HepG2 (cell line): ENCODE measurements at regions not wholly inside any gene's neighbourhood (a gene's known extent, or its start where the extent isn't known, plus 50 kb on each side); places are given as distances from the start of the nearest gene placed in this dataset.

ENCODE experiments used
- ATAC-seq: fragments of 200-7000 bp; cut with Tn5 transposase; 3 replicates; pipeline ENCODE4 v1.9.1; 2020; ENCODE audit warnings: mild to moderate bottlenecking, moderate library complexity
- BruUV-seq: library from RNA; stranded (reverse); fragments of 400-500 nt; replicated peaks from 2 replicates; lab custom pipeline; 2021; lab: Mats Ljungman, UMichigan
- CTCF ChIA-PET: fragments of 300-600 bp; formaldehyde crosslinking; extraction: SDS; loops from one replicate; lab custom pipeline; 2021; ENCODE audit warnings: low total read pairs, inconsistent platforms, low intra/inter-chr PET ratio; lab: Yijun Ruan, JAX
- POLR2A ChIA-PET: fragments of 350-600 bp; sonication (Branson Sonifier 250); formaldehyde crosslinking; loops from one replicate; lab custom pipeline; 2020; ENCODE audit warnings: antibody characterized with exemption, inconsistent platforms; lab: Yijun Ruan, JAX
- DNase-seq: peaks from one replicate; pipeline ENCODE4 v3.0.0-alpha.2; 2015; ENCODE audit warnings: low spot score
- FAIRE-seq: peaks from 3 replicates; lab custom pipeline; 2011; peaks lifted over from hg19 to GRCh38; lab: Jason Lieb, UNC
- H2AFZ ChIP-seq: one replicate; pipeline ENCODE4 v1.6.1; 2011; ENCODE audit warnings: low read length, inconsistent platforms
- H3K27ac ChIP-seq: fragments of 300-600 bp; 3 replicates; pipeline ENCODE4 v1.8.0; 2011; ENCODE audit warnings: mixed run types, mild to moderate bottlenecking, mixed read lengths, low read length, inconsistent platforms; ENCODE audit not compliant: insufficient read depth; ENCODE audit errors: extremely low read length
- H3K27me3 ChIP-seq, 2 experiments: fragments of 200-600 bp in 1 of 2; 2 replicates in 1 of 2; 3 replicates in 1 of 2; pipeline versions ENCODE4 v1.6.0 to v1.8.0; 2011; ENCODE audit warnings: low read length in 2 of 2, mild to moderate bottlenecking in 2 of 2, moderate library complexity in 2 of 2, inconsistent platforms in 1 of 2; ENCODE audit not compliant: insufficient read depth in 2 of 2, control insufficient read depth in 1 of 2
- H3K36me3 ChIP-seq, 2 experiments: fragments of 200-600 bp in 1 of 2; replicated peaks in 1 of 2; 2 replicates in 1 of 2; 3 replicates in 1 of 2; pipeline versions ENCODE4 v1.5.1 to v1.8.0; 2011; ENCODE audit warnings: low read length in 2 of 2, inconsistent platforms in 1 of 2; ENCODE audit not compliant: insufficient read depth in 2 of 2, control insufficient read depth in 1 of 2
- H3K4me1 ChIP-seq: 2 replicates; pipeline ENCODE4 v1.5.1; 2012; ENCODE audit warnings: low read length, inconsistent platforms; ENCODE audit not compliant: insufficient read depth
- H3K4me2 ChIP-seq: 2 replicates; pipeline ENCODE4 v1.6.0; 2011; ENCODE audit warnings: low read depth, low read length, inconsistent platforms
- H3K4me3 ChIP-seq, 3 experiments: fragments of 200-600 bp in 1 of 3; sonication (generic), shearing (Covaris generic) in 1 of 3; replicated peaks in 1 of 3; 2 replicates each; pipeline ENCODE4 v1.5.1; 2011 to 2016; ENCODE audit warnings: low read length in 3 of 3, inconsistent platforms in 2 of 3, low read depth in 2 of 3, mild to moderate bottlenecking in 2 of 3, control low read depth in 1 of 3, mixed read lengths in 1 of 3; ENCODE audit not compliant: insufficient read depth in 1 of 3
- H3K79me2 ChIP-seq: one replicate; pipeline ENCODE4 v1.6.1; 2011; ENCODE audit warnings: low read length, inconsistent platforms; ENCODE audit not compliant: insufficient read depth
- H3K9ac ChIP-seq: 2 replicates; pipeline ENCODE4 v1.6.0; 2011; ENCODE audit warnings: mild to moderate bottlenecking, low read depth, low read length, inconsistent platforms; ENCODE audit not compliant: insufficient read depth
- H3K9me3 ChIP-seq: 2 replicates; pipeline ENCODE4 v1.5.1; 2012; ENCODE audit warnings: mild to moderate bottlenecking, low read length
- H4K20me1 ChIP-seq: 2 replicates; pipeline ENCODE4 v1.6.0; 2011; ENCODE audit warnings: inconsistent platforms, mild to moderate bottlenecking, low read length, moderate library complexity; ENCODE audit not compliant: insufficient read depth
- ADNP ChIP-seq: sonication (generic); formaldehyde crosslinking; IDR thresholded peaks from 2 replicates; pipeline ENCODE4 v1.4.0; 2020; ENCODE audit warnings: missing genetic modification reagents
- CEBPG ChIP-seq: IDR thresholded peaks from 2 replicates; pipeline ENCODE4 v1.6.1; 2016
- DNMT1 ChIP-seq: sonication (generic); formaldehyde crosslinking; IDR thresholded peaks from 2 replicates; pipeline ENCODE4 v1.5.1; 2020; ENCODE audit warnings: mild to moderate bottlenecking, missing genetic modification reagents
- FOXK1 ChIP-seq: sonication (generic); formaldehyde crosslinking; IDR thresholded peaks from 2 replicates; pipeline ENCODE4 v1.4.0; 2020; ENCODE audit warnings: low read depth, missing genetic modification reagents, borderline replicate concordance
- HDAC1 ChIP-seq: sonication (generic); formaldehyde crosslinking; IDR thresholded peaks from 2 replicates; pipeline ENCODE4 v1.5.1; 2020; ENCODE audit warnings: mild to moderate bottlenecking, missing genetic modification reagents
- NFYC ChIP-seq: IDR thresholded peaks from 2 replicates; pipeline ENCODE4 v1.6.1; 2016; ENCODE audit warnings: missing genetic modification reagents, missing compliant biosample characterization
- NR2C2 ChIP-seq: sonication (generic); formaldehyde crosslinking; IDR thresholded peaks from 2 replicates; pipeline ENCODE4 v1.4.0; 2020; ENCODE audit warnings: missing genetic modification reagents, mild to moderate bottlenecking, moderate library complexity, borderline replicate concordance
- POLR2A ChIP-seq, 2 experiments: IDR thresholded peaks; 2 replicates each; pipeline ENCODE4 v1.6.1; 2011; ENCODE audit warnings: low read depth in 2 of 2, low read length in 2 of 2, mild to moderate bottlenecking in 1 of 2, moderate library complexity in 1 of 2; ENCODE audit not compliant: insufficient read depth in 1 of 2
- RCOR2 ChIP-seq: IDR thresholded peaks from 2 replicates; pipeline ENCODE4 v1.6.1; 2016; ENCODE audit warnings: missing biosample characterization, missing genetic modification reagents
- SCMH1 ChIP-seq: sonication (generic); formaldehyde crosslinking; IDR thresholded peaks from 2 replicates; pipeline ENCODE4 v1.9.0; 2021; ENCODE audit warnings: missing genetic modification reagents, mild to moderate bottlenecking, borderline replicate concordance
- SMAD9 ChIP-seq: sonication (generic); formaldehyde crosslinking; IDR thresholded peaks from 2 replicates; pipeline ENCODE4 v1.5.1; 2020; ENCODE audit warnings: mild to moderate bottlenecking, missing genetic modification reagents
- ZNF75D ChIP-seq: sonication (generic); formaldehyde crosslinking; IDR thresholded peaks from 2 replicates; pipeline ENCODE4 v1.8.1; 2023; ENCODE audit warnings: missing genetic modification reagents, mild to moderate bottlenecking, borderline replicate concordance
- WGBS: methylation state at CpG from one replicate; pipeline ENCODE4 v1.1.6; 2017; ENCODE audit warnings: low lambda C conversion rate; 5-methylcytosine and 5-hydroxymethylcytosine counted together
- in situ Hi-C: cut with HindIII; loops from 2 replicates; pipeline ENCODE4 v1.10.0; 2017; ENCODE audit warnings: low pct_unique_long_range_greater_than_20kb; ENCODE audit not compliant: extremely low pct_ligation_motif_present
- intact Hi-C: fragments of 100-400 bp; cut with micrococcal nuclease; formaldehyde crosslinking; loops from one replicate; pipeline ENCODE4 v1.10.0; 2022; ENCODE audit not compliant: unreplicated experiment
- TF ChIP-seq, protein P1 (sequence below), 2 experiments: IDR thresholded peaks; 2 replicates each; pipeline ENCODE4 v1.6.1; 2011 to 2012; ENCODE audit warnings: low read length in 2 of 2, borderline replicate concordance in 1 of 2, low read depth in 1 of 2, mild to moderate bottlenecking in 1 of 2, moderate library complexity in 1 of 2
- TF ChIP-seq, protein P2 (sequence below): sonication (generic); formaldehyde crosslinking; conservative IDR thresholded peaks from 2 replicates; pipeline ENCODE4 v1.5.0; 2020; ENCODE audit warnings: missing genetic modification reagents

DNA sequence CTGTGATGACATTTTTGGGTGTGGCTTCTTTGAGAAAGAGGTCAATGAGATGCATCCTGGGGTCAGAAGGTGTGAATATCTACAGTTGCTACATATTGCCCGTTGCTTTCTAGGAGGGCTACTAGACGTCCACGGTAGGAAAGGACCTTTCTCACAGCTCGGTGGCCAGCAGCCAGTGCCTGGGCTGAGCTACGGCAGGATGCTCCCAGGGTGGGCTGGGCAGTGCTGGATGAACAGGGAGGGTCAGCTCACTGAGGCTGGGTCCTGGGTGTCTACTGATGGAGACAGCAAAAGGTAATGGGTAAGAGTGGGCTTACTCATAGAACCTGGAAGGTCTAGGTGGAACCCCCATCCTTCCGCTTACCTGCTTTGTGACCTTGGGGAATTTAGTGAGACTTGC, 188.3 kb upstream of the WSCD1 start (continued):
- TF ChIP-seq, protein P1, sequence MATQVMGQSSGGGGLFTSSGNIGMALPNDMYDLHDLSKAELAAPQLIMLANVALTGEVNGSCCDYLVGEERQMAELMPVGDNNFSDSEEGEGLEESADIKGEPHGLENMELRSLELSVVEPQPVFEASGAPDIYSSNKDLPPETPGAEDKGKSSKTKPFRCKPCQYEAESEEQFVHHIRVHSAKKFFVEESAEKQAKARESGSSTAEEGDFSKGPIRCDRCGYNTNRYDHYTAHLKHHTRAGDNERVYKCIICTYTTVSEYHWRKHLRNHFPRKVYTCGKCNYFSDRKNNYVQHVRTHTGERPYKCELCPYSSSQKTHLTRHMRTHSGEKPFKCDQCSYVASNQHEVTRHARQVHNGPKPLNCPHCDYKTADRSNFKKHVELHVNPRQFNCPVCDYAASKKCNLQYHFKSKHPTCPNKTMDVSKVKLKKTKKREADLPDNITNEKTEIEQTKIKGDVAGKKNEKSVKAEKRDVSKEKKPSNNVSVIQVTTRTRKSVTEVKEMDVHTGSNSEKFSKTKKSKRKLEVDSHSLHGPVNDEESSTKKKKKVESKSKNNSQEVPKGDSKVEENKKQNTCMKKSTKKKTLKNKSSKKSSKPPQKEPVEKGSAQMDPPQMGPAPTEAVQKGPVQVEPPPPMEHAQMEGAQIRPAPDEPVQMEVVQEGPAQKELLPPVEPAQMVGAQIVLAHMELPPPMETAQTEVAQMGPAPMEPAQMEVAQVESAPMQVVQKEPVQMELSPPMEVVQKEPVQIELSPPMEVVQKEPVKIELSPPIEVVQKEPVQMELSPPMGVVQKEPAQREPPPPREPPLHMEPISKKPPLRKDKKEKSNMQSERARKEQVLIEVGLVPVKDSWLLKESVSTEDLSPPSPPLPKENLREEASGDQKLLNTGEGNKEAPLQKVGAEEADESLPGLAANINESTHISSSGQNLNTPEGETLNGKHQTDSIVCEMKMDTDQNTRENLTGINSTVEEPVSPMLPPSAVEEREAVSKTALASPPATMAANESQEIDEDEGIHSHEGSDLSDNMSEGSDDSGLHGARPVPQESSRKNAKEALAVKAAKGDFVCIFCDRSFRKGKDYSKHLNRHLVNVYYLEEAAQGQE (IDR thresholded peaks at IDR 0.05; ENCODE audit: borderline replicate concordance in 1 of 2, low read depth in 1 of 2, low read length in 2 of 2), result no peak

DNA sequence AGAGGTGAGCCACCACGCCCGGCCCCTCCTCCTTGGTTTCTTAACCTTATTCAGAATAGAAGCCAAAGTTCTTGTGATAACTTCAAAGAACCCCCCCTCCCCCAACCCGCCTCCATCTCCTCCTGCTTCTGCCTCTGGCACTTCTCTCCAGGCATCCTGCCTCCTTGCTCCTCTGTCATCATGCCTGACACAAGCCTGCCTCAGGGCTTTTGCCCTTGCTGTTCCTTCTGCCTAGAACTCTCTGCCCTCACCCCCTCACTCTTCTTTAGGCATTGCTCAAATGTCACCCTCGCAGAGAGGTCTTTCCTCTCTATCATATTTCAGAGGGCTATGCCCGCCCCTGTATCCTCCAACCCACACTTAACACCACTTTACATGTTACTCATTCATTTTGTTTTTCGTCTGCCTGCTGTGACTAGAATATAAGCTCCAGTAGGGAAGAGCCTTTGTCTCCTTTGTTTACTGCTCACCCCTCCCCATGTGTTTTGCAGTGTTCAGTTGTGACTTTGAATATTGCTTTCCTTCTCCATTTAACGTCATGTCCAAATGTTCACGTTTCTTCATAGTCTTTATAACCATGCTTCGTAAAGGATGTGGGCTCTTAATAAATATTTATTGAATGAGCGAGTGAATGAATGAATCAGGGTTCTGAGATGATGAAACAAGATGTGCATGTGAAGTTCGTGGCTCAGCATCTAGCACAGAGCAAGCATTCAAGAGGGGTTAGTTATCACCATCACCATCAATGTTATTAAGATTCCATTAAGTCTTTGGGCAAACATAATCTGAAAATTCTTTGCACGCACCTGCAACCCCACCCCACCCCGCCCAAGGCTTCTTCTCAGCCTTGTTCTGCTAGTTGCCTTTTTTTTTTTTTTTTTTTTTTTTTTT, 186.2 kb upstream of the WSCD1 start:
- Histone ChIP-seq H4K20me1 (no peaks in the 10 kb centered on the region), H3K9me3 (no peaks in the 10 kb centered on the region), H3K9ac (no peak overlapping the region), H3K27me3 (peaks cover 0 to 3% of the 10 kb centered on the region in 2 experiments; a peak in 1 of 5 replicates), H3K79me2 (no peaks in the 10 kb centered on the region), H3K4me2 (no peak overlapping the region), H3K4me1 (no peaks in the 10 kb centered on the region), H3K27ac (no peak overlapping the region), H2AFZ (no peak overlapping the region), H3K4me3 (no peak overlapping the region), H3K36me3 (no peaks in the 10 kb centered on the region)
- WGBS, result 18% methylated on average over 13 of the region's 13 CpGs
- in situ Hi-C loops, result no loop called here
- BruUV-seq, result no TSS peak
- TF ChIP-seq ADNP (CRISPR knock-in tag) (no peak), HDAC1 (CRISPR knock-in tag) (no peak), ZNF75D (no peak), RCOR2 (CRISPR knock-in tag) (no peak), NR2C2 (CRISPR knock-in tag) (no peak), DNMT1 (CRISPR knock-in tag) (no peak), FOXK1 (CRISPR knock-in tag) (no peak), NFYC (no peak), POLR2A (IDR thresholded peaks at IDR 0.05; ENCODE audit: insufficient read depth in 1 of 2, low read depth in 2 of 2, low read length in 2 of 2) (no peak), SMAD9 (CRISPR knock-in tag) (no peak), SCMH1 (no peak), CEBPG (no peak)
- TF ChIP-seq, protein P2, sequence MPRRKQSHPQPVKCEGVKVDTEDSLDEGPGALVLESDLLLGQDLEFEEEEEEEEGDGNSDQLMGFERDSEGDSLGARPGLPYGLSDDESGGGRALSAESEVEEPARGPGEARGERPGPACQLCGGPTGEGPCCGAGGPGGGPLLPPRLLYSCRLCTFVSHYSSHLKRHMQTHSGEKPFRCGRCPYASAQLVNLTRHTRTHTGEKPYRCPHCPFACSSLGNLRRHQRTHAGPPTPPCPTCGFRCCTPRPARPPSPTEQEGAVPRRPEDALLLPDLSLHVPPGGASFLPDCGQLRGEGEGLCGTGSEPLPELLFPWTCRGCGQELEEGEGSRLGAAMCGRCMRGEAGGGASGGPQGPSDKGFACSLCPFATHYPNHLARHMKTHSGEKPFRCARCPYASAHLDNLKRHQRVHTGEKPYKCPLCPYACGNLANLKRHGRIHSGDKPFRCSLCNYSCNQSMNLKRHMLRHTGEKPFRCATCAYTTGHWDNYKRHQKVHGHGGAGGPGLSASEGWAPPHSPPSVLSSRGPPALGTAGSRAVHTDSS, result no peak
- intact Hi-C loops, result no loop called here
- POLR2A ChIA-PET, result no interaction called here
- ATAC-seq, result no peak
- CTCF ChIA-PET, result no interaction called here
- no peak for FAIRE-seq
- DNase-seq, result no peak
